Mesothelial cell of epicardium (in vitro differentiated cells): ENCODE measurements at regions not wholly inside any gene's neighbourhood (a gene's known extent, or its start where the extent isn't known, plus 50 kb on each side); places are given as distances from the start of the nearest gene placed in this dataset.

ENCODE experiments used
- DNase-seq, 2 experiments: peaks; one replicate each; pipeline ENCODE4 v3.0.0; 2021; ENCODE audit warnings: low spot score in 2 of 2; ENCODE audit not compliant: unreplicated experiment in 2 of 2
- H3K27ac Mint-ChIP-seq: 2 replicates; pipeline ENCODE4 v1.8.0; 2021; ENCODE audit warnings: mixed read lengths
- H3K27me3 Mint-ChIP-seq: 2 replicates; pipeline ENCODE4 v1.8.0; 2021; ENCODE audit warnings: low read depth, mixed read lengths
- H3K36me3 Mint-ChIP-seq: 2 replicates; pipeline ENCODE4 v1.8.0; 2021; ENCODE audit warnings: mixed read lengths
- H3K4me1 Mint-ChIP-seq: 2 replicates; pipeline ENCODE4 v1.8.0; 2021; ENCODE audit warnings: mixed read lengths
- H3K4me3 Mint-ChIP-seq: 2 replicates; pipeline ENCODE4 v1.8.0; 2021; ENCODE audit warnings: mild to moderate bottlenecking, moderate library complexity, mixed read lengths
- H3K9me3 Mint-ChIP-seq: 2 replicates; pipeline ENCODE4 v1.8.0; 2021; ENCODE audit warnings: mixed read lengths
- CTCF ChIP-seq: fragments of 200-600 bp; sonication (generic); IDR thresholded peaks from one replicate; pipeline ENCODE4 v1.5.0; 2021; ENCODE audit warnings: antibody characterized with exemption; ENCODE audit not compliant: unreplicated experiment

DNA sequence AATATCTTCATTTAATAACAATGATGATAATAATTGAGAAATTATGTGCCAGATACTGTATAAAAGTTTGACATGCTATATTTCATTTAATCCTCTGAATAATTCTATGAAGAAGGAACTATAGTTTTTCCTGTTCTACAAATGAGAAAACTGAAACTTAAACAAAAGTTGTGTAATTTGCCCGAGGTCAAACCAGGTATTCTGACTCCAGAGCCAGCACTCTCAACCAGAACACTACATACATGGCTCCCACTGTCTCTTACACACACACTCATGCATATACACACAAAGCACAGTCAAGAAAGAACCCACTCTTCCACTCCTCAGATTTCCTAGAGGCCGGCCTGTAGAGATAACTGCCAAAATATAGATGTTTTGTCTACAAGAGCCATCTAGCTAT, 374.0 kb upstream of the EMCN start:
- Mint-ChIP-seq H3K4me1 (peaks cover 3% of the 10 kb centered on the region), H3K27me3 (no peaks in the 10 kb centered on the region), H3K27ac (no peak overlapping the region), H3K4me3 (no peak overlapping the region), H3K9me3 (peaks cover 24% of the 10 kb centered on the region), H3K36me3 (no peaks in the 10 kb centered on the region)
- no peak for TF ChIP-seq CTCF
- no peak for DNase-seq

DNA sequence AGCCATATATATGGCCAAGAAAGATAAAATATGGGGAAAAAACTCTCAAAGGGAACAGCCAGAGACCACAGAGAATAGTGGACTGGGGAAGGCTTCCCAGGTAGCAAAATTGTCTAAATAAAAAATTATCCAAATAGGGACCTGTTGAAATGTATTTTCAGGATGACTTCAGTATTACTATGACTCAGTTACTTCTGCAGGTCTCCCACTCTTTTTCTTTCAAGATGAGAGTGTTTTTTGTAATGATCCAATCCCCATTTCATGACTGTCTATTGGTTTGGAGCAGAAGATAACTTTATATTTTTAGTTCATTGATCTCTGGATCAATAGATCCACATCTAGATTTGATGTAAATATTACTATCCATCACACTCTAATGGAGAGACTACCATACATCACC, 372.1 kb upstream of the EMCN start:
- Mint-ChIP-seq H3K9me3 (peaks cover 43% of the 10 kb centered on the region), H3K27ac (no peak overlapping the region), H3K27me3 (no peaks in the 10 kb centered on the region), H3K36me3 (peaks cover 4% of the 10 kb centered on the region), H3K4me3 (no peak overlapping the region), H3K4me1 (no peaks in the 10 kb centered on the region)
- TF ChIP-seq CTCF: no peak
- DNase-seq: no peak

DNA sequence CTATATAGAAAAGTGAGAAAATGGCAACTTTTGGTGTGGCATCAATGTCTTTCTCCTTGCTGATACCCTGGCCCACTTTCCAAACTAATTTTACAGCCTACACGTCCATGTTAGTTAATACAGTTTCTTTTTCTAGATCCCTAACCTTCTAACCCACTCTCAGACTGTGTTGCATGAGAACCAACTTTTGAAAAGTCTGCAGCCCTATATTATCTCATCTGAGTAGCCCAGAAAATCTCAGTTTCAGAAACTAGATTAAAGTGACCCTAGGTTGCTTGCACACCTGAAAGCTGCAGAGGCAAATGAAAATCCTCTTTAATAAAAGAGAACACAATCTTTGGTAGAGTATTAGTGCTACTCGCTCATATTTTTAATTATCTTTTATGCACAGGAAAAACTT, 371.6 kb upstream of the EMCN start:
- DNase-seq: no peak
- Mint-ChIP-seq H3K27ac (no peak overlapping the region), H3K4me1 (no peaks in the 10 kb centered on the region), H3K36me3 (peaks cover 4% of the 10 kb centered on the region), H3K9me3 (peaks cover 46% of the 10 kb centered on the region), H3K4me3 (no peak overlapping the region), H3K27me3 (no peaks in the 10 kb centered on the region)
- no peak for TF ChIP-seq CTCF

DNA sequence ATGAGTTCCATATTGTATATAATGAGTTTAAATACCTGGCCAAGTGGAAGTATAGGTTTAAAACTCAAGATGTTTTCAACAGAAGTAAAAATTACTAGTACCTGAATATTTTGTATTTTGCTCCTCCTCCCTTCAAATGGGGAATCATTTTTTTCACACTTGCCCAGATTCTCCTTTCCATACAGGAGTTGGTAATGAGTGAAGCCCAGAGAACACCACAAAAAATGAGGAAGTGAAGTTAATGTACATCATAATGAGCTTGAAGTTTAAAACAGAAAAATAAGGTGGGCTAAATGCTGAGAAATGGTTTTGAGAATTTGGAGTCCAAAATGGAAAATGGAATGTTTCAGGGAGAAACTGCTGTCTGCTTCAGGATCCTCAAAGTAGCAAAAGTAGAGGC, 364.8 kb upstream of the EMCN start:
- Mint-ChIP-seq H3K36me3 (peaks cover 6% of the 10 kb centered on the region), H3K27ac (no peak overlapping the region), H3K9me3 (peaks cover 47% of the 10 kb centered on the region), H3K4me3 (no peak overlapping the region), H3K4me1 (no peaks in the 10 kb centered on the region), H3K27me3 (no peaks in the 10 kb centered on the region)
- DNase-seq: no peak
- TF ChIP-seq CTCF: no peak

DNA sequence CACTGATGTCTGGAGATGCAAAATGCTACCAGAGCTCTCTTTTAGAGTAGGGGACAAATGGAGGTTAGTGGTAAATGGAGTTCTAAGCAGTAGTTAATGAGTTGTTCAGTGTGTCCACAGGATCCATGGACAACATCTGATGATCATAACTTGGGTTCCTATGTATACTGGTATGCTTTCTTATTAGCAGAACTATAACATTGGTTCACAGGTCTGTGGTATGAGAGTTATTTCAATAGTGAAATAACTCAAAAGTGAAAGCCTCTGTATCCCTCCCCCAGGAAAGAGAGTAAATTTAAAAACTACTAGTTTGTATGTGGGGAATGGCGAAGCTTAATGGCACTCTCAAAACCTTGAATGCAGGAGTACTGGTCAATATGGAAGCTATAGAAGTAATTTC, 363.5 kb upstream of the EMCN start:
- Mint-ChIP-seq H3K27me3 (no peaks in the 10 kb centered on the region), H3K4me3 (no peak overlapping the region), H3K27ac (no peak overlapping the region), H3K36me3 (peaks cover 6% of the 10 kb centered on the region), H3K9me3 (peaks cover 33% of the 10 kb centered on the region), H3K4me1 (no peaks in the 10 kb centered on the region)
- no peak for TF ChIP-seq CTCF
- DNase-seq: no peak

- H3K27me3 Mint-ChIP-seq: no peaks in the 10 kb centered on the region
- H3K4me1 Mint-ChIP-seq: no peaks in the 10 kb centered on the region
- H3K4me3 Mint-ChIP-seq: no peak overlapping the region
- H3K9me3 Mint-ChIP-seq: peaks cover 21% of the 10 kb centered on the region
- TF ChIP-seq CTCF: no peak
- no peak for DNase-seq
- H3K36me3 Mint-ChIP-seq: peaks cover 2% of the 10 kb centered on the region
- no peak overlapping the region for H3K27ac Mint-ChIP-seq
Observed at GRCh38 chr4:100880011-100880410, 362.2 kb upstream of the EMCN start.
